ENCODE measurements at regions not wholly inside any gene's neighbourhood (a gene's known extent, or its start where the extent isn't known, plus 50 kb on each side); places are given as distances from the start of the nearest gene placed in this dataset.
"Not testable (repeated sequence)": the region's sequence is repeated elsewhere in the genome, so short reads cannot be mapped to it uniquely, and the experiment has no call there.

- ATAC-seq; H3K27me3 Mint-ChIP-seq; H3K9me3 ChIP-seq (ENCODE audit: control insufficient read depth, low read length, poor library complexity, severe bottlenecking); H3K36me3 Mint-ChIP-seq (ENCODE audit: low read depth); DNase-seq: not testable (repeated sequence)
- Mint-ChIP-seq H3K4me1 (peaks cover 22% of the 10 kb centered on the region), H3K4me3 (peak overlapping the region; percentile 92), H3K27ac (peak overlapping the region; percentile 56)
These were observed 62.7 kb upstream of the TMEM18 start for GRCh38 chr2:739864-740321.

- no peak overlapping the region for H3K4me3 Mint-ChIP-seq
- H3K27me3 Mint-ChIP-seq: peaks cover 18% of the 10 kb centered on the region
- H3K27ac Mint-ChIP-seq: no peak overlapping the region
- DNase-seq: no peak
- ATAC-seq: no peak
- H3K4me1 Mint-ChIP-seq: peaks cover 21% of the 10 kb centered on the region
- no peaks in the 10 kb centered on the region for H3K36me3 Mint-ChIP-seq (ENCODE audit: low read depth)
- H3K9me3 ChIP-seq (ENCODE audit: control insufficient read depth, low read length, poor library complexity, severe bottlenecking): no peaks in the 10 kb centered on the region
These were observed 59.7 kb upstream of the TMEM18 start for GRCh38 chr2:736939-737338.

GRCh38 chr2:735670-736218 lies 58.5 kb upstream of the TMEM18 start:
- Mint-ChIP-seq H3K27me3 (peaks cover 28% of the 10 kb centered on the region), H3K27ac (no peak overlapping the region), H3K4me3 (no peak overlapping the region), H3K4me1 (peaks cover 18% of the 10 kb centered on the region), H3K36me3 (ENCODE audit: low read depth) (no peaks in the 10 kb centered on the region)
- no peaks in the 10 kb centered on the region for H3K9me3 ChIP-seq (ENCODE audit: control insufficient read depth, low read length, poor library complexity, severe bottlenecking)
- ATAC-seq (no peak), DNase-seq (no peak)

- no peaks in the 10 kb centered on the region for H3K9me3 ChIP-seq (ENCODE audit: control insufficient read depth, low read length, poor library complexity, severe bottlenecking)
- no peak for DNase-seq
- Mint-ChIP-seq H3K27ac (no peak overlapping the region), H3K4me1 (peaks cover 5% of the 10 kb centered on the region), H3K36me3 (ENCODE audit: low read depth) (no peaks in the 10 kb centered on the region), H3K4me3 (no peak overlapping the region), H3K27me3 (peaks cover 30% of the 10 kb centered on the region)
- ATAC-seq: no peak
These were observed 57.3 kb upstream of the TMEM18 start for GRCh38 chr2:734496-734895.

- H3K27me3 Mint-ChIP-seq: peaks cover 36% of the 10 kb centered on the region
- no peaks in the 10 kb centered on the region for H3K36me3 Mint-ChIP-seq (ENCODE audit: low read depth)
- H3K4me1 Mint-ChIP-seq: peaks cover 2% of the 10 kb centered on the region
- no peak overlapping the region for H3K4me3 Mint-ChIP-seq
- no peaks in the 10 kb centered on the region for H3K9me3 ChIP-seq (ENCODE audit: control insufficient read depth, low read length, poor library complexity, severe bottlenecking)
- H3K27ac Mint-ChIP-seq: no peak overlapping the region
- DNase-seq (no peak), ATAC-seq (no peak)
These were observed 56.3 kb upstream of the TMEM18 start for GRCh38 chr2:733495-733894.

- H3K4me1 Mint-ChIP-seq: peaks cover 2% of the 10 kb centered on the region
- H3K9me3 ChIP-seq (ENCODE audit: control insufficient read depth, low read length, poor library complexity, severe bottlenecking): no peaks in the 10 kb centered on the region
- no peaks in the 10 kb centered on the region for H3K36me3 Mint-ChIP-seq (ENCODE audit: low read depth)
- no peak overlapping the region for H3K4me3 Mint-ChIP-seq
- H3K27ac Mint-ChIP-seq: no peak overlapping the region
- DNase-seq (no peak), ATAC-seq (no peak)
- H3K27me3 Mint-ChIP-seq: peaks cover 36% of the 10 kb centered on the region
These were observed 55.8 kb upstream of the TMEM18 start for GRCh38 chr2:733001-733400.

GRCh38 chr2:731711-732110 lies 54.5 kb upstream of the TMEM18 start:
- Mint-ChIP-seq H3K4me3 (no peak overlapping the region), H3K27ac (no peak overlapping the region), H3K36me3 (ENCODE audit: low read depth) (no peaks in the 10 kb centered on the region), H3K4me1 (peaks cover 2% of the 10 kb centered on the region), H3K27me3 (peaks cover 38% of the 10 kb centered on the region)
- DNase-seq (no peak), ATAC-seq (no peak)
- no peaks in the 10 kb centered on the region for H3K9me3 ChIP-seq (ENCODE audit: control insufficient read depth, low read length, poor library complexity, severe bottlenecking)

- Mint-ChIP-seq H3K27me3 (peaks cover 52% of the 10 kb centered on the region), H3K27ac (peak overlapping the region; percentile 32), H3K4me3 (no peak overlapping the region), H3K4me1 (no peaks in the 10 kb centered on the region), H3K36me3 (ENCODE audit: low read depth) (peaks cover 2% of the 10 kb centered on the region)
- DNase-seq (no peak), ATAC-seq (no peak)
- no peaks in the 10 kb centered on the region for H3K9me3 ChIP-seq (ENCODE audit: control insufficient read depth, low read length, poor library complexity, severe bottlenecking)
These were observed 52.2 kb upstream of the TMEM18 start for GRCh38 chr2:729376-729861.

- Mint-ChIP-seq H3K4me3 (no peak overlapping the region), H3K27me3 (peaks cover 52% of the 10 kb centered on the region), H3K27ac (no peak overlapping the region), H3K36me3 (ENCODE audit: low read depth) (peaks cover 2% of the 10 kb centered on the region), H3K4me1 (no peaks in the 10 kb centered on the region)
- ATAC-seq (no peak), DNase-seq (no peak)
- H3K9me3 ChIP-seq (ENCODE audit: control insufficient read depth, low read length, poor library complexity, severe bottlenecking): no peaks in the 10 kb centered on the region
These were observed 51.0 kb upstream of the TMEM18 start for GRCh38 chr2:728165-728564.

- Mint-ChIP-seq H3K27ac (no peak overlapping the region), H3K4me1 (no peaks in the 10 kb centered on the region), H3K36me3 (ENCODE audit: low read depth) (peaks cover 2% of the 10 kb centered on the region), H3K27me3 (peaks cover 57% of the 10 kb centered on the region), H3K4me3 (no peak overlapping the region)
- DNase-seq (no peak), ATAC-seq (no peak)
- H3K9me3 ChIP-seq (ENCODE audit: control insufficient read depth, low read length, poor library complexity, severe bottlenecking): no peaks in the 10 kb centered on the region
These were observed 49.9 kb upstream of the TMEM18 start for GRCh38 chr2:727071-727470.
